ENCODE measurements at regions not wholly inside any gene's neighbourhood (a gene's known extent, or its start where the extent isn't known, plus 50 kb on each side); places are given as distances from the start of the nearest gene placed in this dataset.
"Not testable (repeated sequence)": the region's sequence is repeated elsewhere in the genome, so short reads cannot be mapped to it uniquely, and the experiment has no call there.

- no peak for DNase-seq (ENCODE audit: low spot score)
Measured at GRCh38 chr12:82529101-82529500, 157.6 kb upstream of the TMTC2 start.

GRCh38 chr12:82529954-82530353, 156.8 kb upstream of the TMTC2 start:
- DNase-seq (ENCODE audit: low spot score), result no peak

GRCh38 chr12:82530394-82530793, 156.3 kb upstream of the TMTC2 start:
- DNase-seq (ENCODE audit: low spot score), result no peak

GRCh38 chr12:82533341-82533740, 153.4 kb upstream of the TMTC2 start:
- DNase-seq (ENCODE audit: low spot score), result no peak

GRCh38 chr12:82537436-82537835, 149.3 kb upstream of the TMTC2 start:
- no peak for DNase-seq (ENCODE audit: low spot score)

GRCh38 chr12:82554529-82554928, 132.2 kb upstream of the TMTC2 start:
- no peak for DNase-seq (ENCODE audit: low spot score)

- DNase-seq (ENCODE audit: low spot score), result no peak
Measured at GRCh38 chr12:82555699-82556098, 131.0 kb upstream of the TMTC2 start.

- DNase-seq (ENCODE audit: low spot score), result no peak
Measured at GRCh38 chr12:82565966-82566365, 120.7 kb upstream of the TMTC2 start.

- DNase-seq (ENCODE audit: low spot score), result no peak
Measured at GRCh38 chr12:82567688-82568087, 119.0 kb upstream of the TMTC2 start.

- DNase-seq (ENCODE audit: low spot score), result no peak
Measured at GRCh38 chr12:82574191-82574590, 112.5 kb upstream of the TMTC2 start.

- no peak for DNase-seq (ENCODE audit: low spot score)
Measured at GRCh38 chr12:82578725-82579124, 108.0 kb upstream of the TMTC2 start.

- DNase-seq (ENCODE audit: low spot score), result no peak
Measured at GRCh38 chr12:82583756-82584155, 103.0 kb upstream of the TMTC2 start.

- DNase-seq (ENCODE audit: low spot score), result no peak
Measured at GRCh38 chr12:82593143-82593542, 93.6 kb upstream of the TMTC2 start.

GRCh38 chr12:82593901-82594396, 92.8 kb upstream of the TMTC2 start:
- no peak for DNase-seq (ENCODE audit: low spot score)

- DNase-seq (ENCODE audit: low spot score), result no peak
Measured at GRCh38 chr12:82595941-82596340, 90.8 kb upstream of the TMTC2 start.

- DNase-seq (ENCODE audit: low spot score), result no peak
Measured at GRCh38 chr12:82596483-82596882, 90.2 kb upstream of the TMTC2 start.

- DNase-seq (ENCODE audit: low spot score), result no peak
Measured at GRCh38 chr12:82600379-82600778, 86.3 kb upstream of the TMTC2 start.

GRCh38 chr12:82603647-82604046, 83.1 kb upstream of the TMTC2 start:
- not testable (repeated sequence) for DNase-seq (ENCODE audit: low spot score)

- DNase-seq (ENCODE audit: low spot score), result no peak
Measured at GRCh38 chr12:82605115-82605514, 81.6 kb upstream of the TMTC2 start.

GRCh38 chr12:82608706-82609105, 78.0 kb upstream of the TMTC2 start:
- DNase-seq (ENCODE audit: low spot score), result no peak

GRCh38 chr12:82609234-82609914, 77.3 kb upstream of the TMTC2 start:
- no peak for DNase-seq (ENCODE audit: low spot score)

GRCh38 chr12:82619644-82620043, 67.1 kb upstream of the TMTC2 start:
- DNase-seq (ENCODE audit: low spot score), result no peak

GRCh38 chr12:82620917-82621316, 65.8 kb upstream of the TMTC2 start:
- DNase-seq (ENCODE audit: low spot score), result no peak

GRCh38 chr12:82625523-82625922, 61.2 kb upstream of the TMTC2 start:
- DNase-seq (ENCODE audit: low spot score), result no peak

Measured in HuH-7.5 (cell line).